Tibial nerve (tissue), 4 donors: ENCODE measurements at regions not wholly inside any gene's neighbourhood (a gene's known extent, or its start where the extent isn't known, plus 50 kb on each side); places are given as distances from the start of the nearest gene placed in this dataset.

Experiments
- DNase-seq, 2 donors: peaks; one replicate each; pipeline ENCODE4 v3.0.0-alpha.2; 2019; ENCODE audit warnings: low spot score in 2 of 2
- H3K27ac ChIP-seq, 4 donors: fragments of 200-600 bp; sonication (generic) in 3 of 4; one replicate each; pipeline ENCODE4 v1.5.1; 2017 to 2019; ENCODE audit warnings: mild to moderate bottlenecking in 1 of 4
- H3K27me3 ChIP-seq, 2 donors: fragments of 200-600 bp; sonication (generic) in 1 of 2; one replicate each; pipeline versions ENCODE4 v1.5.1 to v1.6.0; 2017 to 2019
- H3K36me3 ChIP-seq, 3 donors: fragments of 200-600 bp; sonication (generic); one replicate each; pipeline ENCODE4 v1.5.1; 2018 to 2019
- H3K4me1 ChIP-seq, 4 donors: fragments of 200-600 bp; sonication (generic) in 3 of 4; one replicate each; pipeline ENCODE4 v1.5.1; 2017 to 2019
- H3K4me3 ChIP-seq, 4 donors: fragments of 200-600 bp; sonication (generic) in 3 of 4; one replicate each; pipeline ENCODE4 v1.5.1; 2017 to 2019; ENCODE audit warnings: mild to moderate bottlenecking in 1 of 4, moderate library complexity in 1 of 4
- H3K9me3 ChIP-seq, 4 donors: fragments of 200-600 bp; sonication (generic) in 3 of 4; one replicate each; pipeline ENCODE4 v1.5.1; 2017 to 2019
- CTCF ChIP-seq, 5 experiments: fragments of 200-600 bp in 3 of 5; fragments of 450-650 bp in 2 of 5; sonication (generic) in 3 of 5; IDR thresholded peaks; one replicate each; pipeline ENCODE4 v1.5.1; 2016 to 2019; ENCODE audit warnings: antibody characterized with exemption in 5 of 5, mild to moderate bottlenecking in 3 of 5, moderate library complexity in 2 of 5
- EP300 ChIP-seq, 2 donors: sonication (generic); formaldehyde crosslinking; IDR thresholded peaks; one replicate each; pipeline ENCODE4 v1.6.1; 2017; ENCODE audit warnings: antibody characterized with exemption in 2 of 2, mild to moderate bottlenecking in 1 of 2
- POLR2A ChIP-seq, 2 donors: fragments of 450-650 bp; IDR thresholded peaks; one replicate each; pipeline ENCODE4 v1.6.1; 2017; ENCODE audit warnings: antibody characterized with exemption in 2 of 2, mild to moderate bottlenecking in 2 of 2, moderate library complexity in 2 of 2
- WGBS, 2 donors: methylation state at CpG; one replicate each; pipeline ENCODE4 v1.1.5; 2018; 5-methylcytosine and 5-hydroxymethylcytosine counted together

GRCh38 chr2:51649366-51649765, 617.4 kb upstream of the NRXN1 start:
- 53 to 69% methylated on average over 1 of the region's 1 CpG for WGBS, 2 donors
- Histone ChIP-seq H3K9me3 (no peaks in the 10 kb centered on the region), H3K36me3 (no peaks in the 10 kb centered on the region), H3K27ac (no peak overlapping the region), H3K4me1 (no peaks in the 10 kb centered on the region), H3K27me3 (no peaks in the 10 kb centered on the region), H3K4me3 (no peak overlapping the region)
- DNase-seq: no peak
- no peak for TF ChIP-seq EP300 (IDR thresholded peaks at IDR 0.05)
- no peak for TF ChIP-seq CTCF (IDR thresholded peaks at IDR 0.05)
- TF ChIP-seq POLR2A (IDR thresholded peaks at IDR 0.05): no peak

- H3K4me1 ChIP-seq: peaks cover 0 to 3% (median 0%) of the 10 kb centered on the region in 4 donors
- peaks cover 0 to 10% (median 2%) of the 10 kb centered on the region in 4 donors for H3K9me3 ChIP-seq
- no peaks in the 10 kb centered on the region for H3K27me3 ChIP-seq
- H3K36me3 ChIP-seq: no peaks in the 10 kb centered on the region
- 30 to 49% methylated on average over 4 of the region's 4 CpGs for WGBS, 2 donors
- no peak overlapping the region for H3K4me3 ChIP-seq
- no peak for TF ChIP-seq POLR2A (IDR thresholded peaks at IDR 0.05)
- no peak overlapping the region for H3K27ac ChIP-seq
- DNase-seq: no peak
Measured at GRCh38 chr2:51638811-51639210, 606.9 kb upstream of the NRXN1 start.

GRCh38 chr2:51633073-51633472, 601.1 kb upstream of the NRXN1 start:
- Histone ChIP-seq H3K27ac (no peak overlapping the region), H3K9me3 (peaks cover 0 to 6% (median 2%) of the 10 kb centered on the region in 4 donors), H3K4me3 (no peak overlapping the region), H3K36me3 (no peaks in the 10 kb centered on the region), H3K27me3 (no peaks in the 10 kb centered on the region), H3K4me1 (peaks cover 0 to 17% (median 0%) of the 10 kb centered on the region in 4 donors)
- TF ChIP-seq POLR2A (IDR thresholded peaks at IDR 0.05): no peak
- TF ChIP-seq CTCF (IDR thresholded peaks at IDR 0.05): no peak
- no peak for TF ChIP-seq EP300 (IDR thresholded peaks at IDR 0.05)
- no peak for DNase-seq

GRCh38 chr2:51629406-51629805, 597.5 kb upstream of the NRXN1 start:
- peaks cover 0 to 15% (median 0%) of the 10 kb centered on the region in 4 donors for H3K4me1 ChIP-seq
- H3K9me3 ChIP-seq: peaks cover 0 to 6% (median 2%) of the 10 kb centered on the region in 4 donors
- no peaks in the 10 kb centered on the region for H3K36me3 ChIP-seq
- TF ChIP-seq POLR2A (IDR thresholded peaks at IDR 0.05) (no peak), CTCF (IDR thresholded peaks at IDR 0.05) (no peak), EP300 (IDR thresholded peaks at IDR 0.05) (no peak)
- DNase-seq: no peak
- 59 to 60% methylated on average over 3 of the region's 3 CpGs for WGBS, 2 donors
- H3K4me3 ChIP-seq: no peak overlapping the region
- no peaks in the 10 kb centered on the region for H3K27me3 ChIP-seq
- H3K27ac ChIP-seq: no peak overlapping the region

GRCh38 chr2:51628917-51629316, 597.0 kb upstream of the NRXN1 start:
- peaks cover 0 to 15% (median 0%) of the 10 kb centered on the region in 4 donors for H3K4me1 ChIP-seq
- H3K36me3 ChIP-seq: no peaks in the 10 kb centered on the region
- no peak for DNase-seq
- WGBS, 2 donors: 39 to 50% methylated on average over 3 of the region's 3 CpGs
- no peaks in the 10 kb centered on the region for H3K27me3 ChIP-seq
- no peak overlapping the region for H3K4me3 ChIP-seq
- TF ChIP-seq CTCF (IDR thresholded peaks at IDR 0.05): no peak
- TF ChIP-seq EP300 (IDR thresholded peaks at IDR 0.05): peak in 1 of 2 donors; percentile 37
- no peak for TF ChIP-seq POLR2A (IDR thresholded peaks at IDR 0.05)
- peak overlapping the region in 1 of 4 donors; percentile 3 for H3K27ac ChIP-seq
- peaks cover 0 to 6% (median 2%) of the 10 kb centered on the region in 4 donors for H3K9me3 ChIP-seq

GRCh38 chr2:51624995-51625394, 593.1 kb upstream of the NRXN1 start:
- H3K4me3 ChIP-seq: no peak overlapping the region
- TF ChIP-seq CTCF (IDR thresholded peaks at IDR 0.05): no peak
- TF ChIP-seq POLR2A (IDR thresholded peaks at IDR 0.05): no peak
- TF ChIP-seq EP300 (IDR thresholded peaks at IDR 0.05): no peak
- 41 to 52% methylated on average over 3 of the region's 3 CpGs for WGBS, 2 donors
- H3K36me3 ChIP-seq: no peaks in the 10 kb centered on the region
- DNase-seq: no peak
- no peaks in the 10 kb centered on the region for H3K27me3 ChIP-seq
- H3K27ac ChIP-seq: peak overlapping the region in 2 of 4 donors; percentile 39 to 67
- peaks cover 0 to 15% (median 0%) of the 10 kb centered on the region in 4 donors for H3K4me1 ChIP-seq
- H3K9me3 ChIP-seq: peaks cover 0 to 3% (median 0%) of the 10 kb centered on the region in 4 donors
